ENCODE measurements at regions not wholly inside any gene's neighbourhood (a gene's known extent, or its start where the extent isn't known, plus 50 kb on each side); places are given as distances from the start of the nearest gene placed in this dataset.

GRCh38 chr3:164094546-164094945, 983.8 kb downstream of the SI start:
- TF ChIP-seq CTCF (IDR thresholded peaks at IDR 0.05) (no peak), POLR2AphosphoS5 (IDR thresholded peaks at IDR 0.05) (no peak)

Data from gastroesophageal sphincter (tissue), 3 donors.